H1 (cell line): ENCODE measurements at regions not wholly inside any gene's neighbourhood (a gene's known extent, or its start where the extent isn't known, plus 50 kb on each side); places are given as distances from the start of the nearest gene placed in this dataset.

Experiments
- EZH2 ChIP-seq: fragments of 200-600 bp; sonication (generic); IDR thresholded peaks from 2 replicates; pipeline ENCODE4 v1.7.1; 2012; ENCODE audit warnings: low read depth, mild to moderate bottlenecking, moderate library complexity, low read length, inconsistent platforms; ENCODE audit not compliant: severe bottlenecking
- NRF1 ChIP-seq: IDR thresholded peaks from 2 replicates; pipeline ENCODE4 v1.6.1; 2011; ENCODE audit warnings: mild to moderate bottlenecking, low read depth, low read length, improper control_type of control experiment
- RBBP5 ChIP-seq: IDR thresholded peaks from 2 replicates; pipeline ENCODE4 v1.7.1; 2012; ENCODE audit warnings: low read depth, mild to moderate bottlenecking, inconsistent platforms, low read length, moderate library complexity, borderline replicate concordance
- SAP30 ChIP-seq: fragments of 300-600 bp; sonication (generic); IDR thresholded peaks from 2 replicates; pipeline ENCODE4 v1.7.1; 2012; ENCODE audit warnings: low read length, moderate library complexity, mild to moderate bottlenecking, inconsistent platforms; ENCODE audit not compliant: insufficient read depth, insufficient replicate concordance
- SP1 ChIP-seq: IDR thresholded peaks from 2 replicates; pipeline ENCODE4 v1.6.1; 2011; ENCODE audit warnings: low read depth, low read length
- TF ChIP-seq, protein P1 (sequence below): fragments of 300-600 bp; sonication (generic); IDR thresholded peaks from 2 replicates; pipeline ENCODE4 v1.7.1; 2012; ENCODE audit warnings: low read length, moderate library complexity, mild to moderate bottlenecking, inconsistent platforms; ENCODE audit not compliant: insufficient replicate concordance
- TF ChIP-seq, protein P2 (sequence below): IDR thresholded peaks from 2 replicates; pipeline ENCODE4 v1.6.1; 2012; ENCODE audit warnings: inconsistent platforms

DNA sequence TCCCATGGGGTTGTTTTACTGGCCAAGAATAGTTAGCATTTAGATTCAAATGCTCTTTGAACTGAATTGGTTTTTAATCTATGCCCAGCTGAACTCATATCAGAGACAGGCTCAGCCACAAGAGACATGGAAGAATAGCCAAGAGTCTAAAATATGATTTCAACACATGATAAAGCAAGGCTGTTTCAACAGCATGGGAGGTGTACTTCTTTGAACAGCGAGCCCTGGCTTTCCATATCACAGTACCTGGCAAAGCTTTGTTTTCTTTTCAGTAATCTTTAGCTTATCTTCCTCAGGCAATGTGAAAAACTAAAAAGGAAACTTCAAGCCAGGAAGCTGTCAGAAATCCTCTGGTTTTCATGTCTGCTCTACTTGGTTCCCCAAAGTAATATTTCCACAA, 413.6 kb upstream of the ADAMTS9 start (continued):
- TF ChIP-seq, protein P1, sequence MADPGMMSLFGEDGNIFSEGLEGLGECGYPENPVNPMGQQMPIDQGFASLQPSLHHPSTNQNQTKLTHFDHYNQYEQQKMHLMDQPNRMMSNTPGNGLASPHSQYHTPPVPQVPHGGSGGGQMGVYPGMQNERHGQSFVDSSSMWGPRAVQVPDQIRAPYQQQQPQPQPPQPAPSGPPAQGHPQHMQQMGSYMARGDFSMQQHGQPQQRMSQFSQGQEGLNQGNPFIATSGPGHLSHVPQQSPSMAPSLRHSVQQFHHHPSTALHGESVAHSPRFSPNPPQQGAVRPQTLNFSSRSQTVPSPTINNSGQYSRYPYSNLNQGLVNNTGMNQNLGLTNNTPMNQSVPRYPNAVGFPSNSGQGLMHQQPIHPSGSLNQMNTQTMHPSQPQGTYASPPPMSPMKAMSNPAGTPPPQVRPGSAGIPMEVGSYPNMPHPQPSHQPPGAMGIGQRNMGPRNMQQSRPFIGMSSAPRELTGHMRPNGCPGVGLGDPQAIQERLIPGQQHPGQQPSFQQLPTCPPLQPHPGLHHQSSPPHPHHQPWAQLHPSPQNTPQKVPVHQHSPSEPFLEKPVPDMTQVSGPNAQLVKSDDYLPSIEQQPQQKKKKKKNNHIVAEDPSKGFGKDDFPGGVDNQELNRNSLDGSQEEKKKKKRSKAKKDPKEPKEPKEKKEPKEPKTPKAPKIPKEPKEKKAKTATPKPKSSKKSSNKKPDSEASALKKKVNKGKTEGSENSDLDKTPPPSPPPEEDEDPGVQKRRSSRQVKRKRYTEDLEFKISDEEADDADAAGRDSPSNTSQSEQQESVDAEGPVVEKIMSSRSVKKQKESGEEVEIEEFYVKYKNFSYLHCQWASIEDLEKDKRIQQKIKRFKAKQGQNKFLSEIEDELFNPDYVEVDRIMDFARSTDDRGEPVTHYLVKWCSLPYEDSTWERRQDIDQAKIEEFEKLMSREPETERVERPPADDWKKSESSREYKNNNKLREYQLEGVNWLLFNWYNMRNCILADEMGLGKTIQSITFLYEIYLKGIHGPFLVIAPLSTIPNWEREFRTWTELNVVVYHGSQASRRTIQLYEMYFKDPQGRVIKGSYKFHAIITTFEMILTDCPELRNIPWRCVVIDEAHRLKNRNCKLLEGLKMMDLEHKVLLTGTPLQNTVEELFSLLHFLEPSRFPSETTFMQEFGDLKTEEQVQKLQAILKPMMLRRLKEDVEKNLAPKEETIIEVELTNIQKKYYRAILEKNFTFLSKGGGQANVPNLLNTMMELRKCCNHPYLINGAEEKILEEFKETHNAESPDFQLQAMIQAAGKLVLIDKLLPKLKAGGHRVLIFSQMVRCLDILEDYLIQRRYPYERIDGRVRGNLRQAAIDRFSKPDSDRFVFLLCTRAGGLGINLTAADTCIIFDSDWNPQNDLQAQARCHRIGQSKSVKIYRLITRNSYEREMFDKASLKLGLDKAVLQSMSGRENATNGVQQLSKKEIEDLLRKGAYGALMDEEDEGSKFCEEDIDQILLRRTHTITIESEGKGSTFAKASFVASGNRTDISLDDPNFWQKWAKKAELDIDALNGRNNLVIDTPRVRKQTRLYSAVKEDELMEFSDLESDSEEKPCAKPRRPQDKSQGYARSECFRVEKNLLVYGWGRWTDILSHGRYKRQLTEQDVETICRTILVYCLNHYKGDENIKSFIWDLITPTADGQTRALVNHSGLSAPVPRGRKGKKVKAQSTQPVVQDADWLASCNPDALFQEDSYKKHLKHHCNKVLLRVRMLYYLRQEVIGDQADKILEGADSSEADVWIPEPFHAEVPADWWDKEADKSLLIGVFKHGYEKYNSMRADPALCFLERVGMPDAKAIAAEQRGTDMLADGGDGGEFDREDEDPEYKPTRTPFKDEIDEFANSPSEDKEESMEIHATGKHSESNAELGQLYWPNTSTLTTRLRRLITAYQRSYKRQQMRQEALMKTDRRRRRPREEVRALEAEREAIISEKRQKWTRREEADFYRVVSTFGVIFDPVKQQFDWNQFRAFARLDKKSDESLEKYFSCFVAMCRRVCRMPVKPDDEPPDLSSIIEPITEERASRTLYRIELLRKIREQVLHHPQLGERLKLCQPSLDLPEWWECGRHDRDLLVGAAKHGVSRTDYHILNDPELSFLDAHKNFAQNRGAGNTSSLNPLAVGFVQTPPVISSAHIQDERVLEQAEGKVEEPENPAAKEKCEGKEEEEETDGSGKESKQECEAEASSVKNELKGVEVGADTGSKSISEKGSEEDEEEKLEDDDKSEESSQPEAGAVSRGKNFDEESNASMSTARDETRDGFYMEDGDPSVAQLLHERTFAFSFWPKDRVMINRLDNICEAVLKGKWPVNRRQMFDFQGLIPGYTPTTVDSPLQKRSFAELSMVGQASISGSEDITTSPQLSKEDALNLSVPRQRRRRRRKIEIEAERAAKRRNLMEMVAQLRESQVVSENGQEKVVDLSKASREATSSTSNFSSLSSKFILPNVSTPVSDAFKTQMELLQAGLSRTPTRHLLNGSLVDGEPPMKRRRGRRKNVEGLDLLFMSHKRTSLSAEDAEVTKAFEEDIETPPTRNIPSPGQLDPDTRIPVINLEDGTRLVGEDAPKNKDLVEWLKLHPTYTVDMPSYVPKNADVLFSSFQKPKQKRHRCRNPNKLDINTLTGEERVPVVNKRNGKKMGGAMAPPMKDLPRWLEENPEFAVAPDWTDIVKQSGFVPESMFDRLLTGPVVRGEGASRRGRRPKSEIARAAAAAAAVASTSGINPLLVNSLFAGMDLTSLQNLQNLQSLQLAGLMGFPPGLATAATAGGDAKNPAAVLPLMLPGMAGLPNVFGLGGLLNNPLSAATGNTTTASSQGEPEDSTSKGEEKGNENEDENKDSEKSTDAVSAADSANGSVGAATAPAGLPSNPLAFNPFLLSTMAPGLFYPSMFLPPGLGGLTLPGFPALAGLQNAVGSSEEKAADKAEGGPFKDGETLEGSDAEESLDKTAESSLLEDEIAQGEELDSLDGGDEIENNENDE: no peak
- TF ChIP-seq EZH2: no peak
- TF ChIP-seq SAP30: no peak
- TF ChIP-seq RBBP5: no peak
- TF ChIP-seq, protein P2, sequence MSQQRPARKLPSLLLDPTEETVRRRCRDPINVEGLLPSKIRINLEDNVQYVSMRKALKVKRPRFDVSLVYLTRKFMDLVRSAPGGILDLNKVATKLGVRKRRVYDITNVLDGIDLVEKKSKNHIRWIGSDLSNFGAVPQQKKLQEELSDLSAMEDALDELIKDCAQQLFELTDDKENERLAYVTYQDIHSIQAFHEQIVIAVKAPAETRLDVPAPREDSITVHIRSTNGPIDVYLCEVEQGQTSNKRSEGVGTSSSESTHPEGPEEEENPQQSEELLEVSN: no peak
- TF ChIP-seq NRF1: no peak
- TF ChIP-seq SP1: no peak
